Calu3 (cell line): ENCODE measurements at regions not wholly inside any gene's neighbourhood (a gene's known extent, or its start where the extent isn't known, plus 50 kb on each side); places are given as distances from the start of the nearest gene placed in this dataset.

ENCODE experiments used
- BruUV-seq: library from RNA; stranded (reverse); fragments of 400-500 nt; replicated peaks from 2 replicates; lab custom pipeline; 2021; lab: Mats Ljungman, UMichigan
- CTCF ChIA-PET: fragments of 300-600 bp; sonication (Branson Sonifier 250); formaldehyde crosslinking; loops from one replicate; lab custom pipeline; 2022; ENCODE audit warnings: antibody characterized with exemption; lab: Charles Lee
- DNase-seq: peaks from one replicate; pipeline ENCODE4 v3.0.0; 2022
- H3K27ac Mint-ChIP-seq: one replicate; pipeline ENCODE4 v1.8.0; 2022; ENCODE audit warnings: mixed read lengths; ENCODE audit not compliant: unreplicated experiment
- H3K27me3 Mint-ChIP-seq: one replicate; pipeline ENCODE4 v1.8.0; 2022; ENCODE audit warnings: mixed read lengths; ENCODE audit not compliant: unreplicated experiment
- H3K36me3 Mint-ChIP-seq: one replicate; pipeline ENCODE4 v1.8.0; 2022; ENCODE audit warnings: mild to moderate bottlenecking, moderate library complexity, mixed read lengths; ENCODE audit not compliant: insufficient read depth, unreplicated experiment
- H3K4me1 Mint-ChIP-seq: one replicate; pipeline ENCODE4 v1.8.0; 2022; ENCODE audit warnings: mild to moderate bottlenecking, low read depth, mixed read lengths; ENCODE audit not compliant: unreplicated experiment
- H3K4me3 Mint-ChIP-seq: one replicate; pipeline ENCODE4 v1.8.0; 2022; ENCODE audit warnings: mild to moderate bottlenecking, low read depth, moderate library complexity, mixed read lengths; ENCODE audit not compliant: unreplicated experiment
- H3K9me3 Mint-ChIP-seq: one replicate; pipeline ENCODE4 v1.8.0; 2022; ENCODE audit warnings: low read depth, mixed read lengths; ENCODE audit not compliant: unreplicated experiment
- intact Hi-C: fragments of 100-400 bp; cut with micrococcal nuclease; formaldehyde crosslinking; loops from one replicate; pipeline ENCODE4 v1.10.0; 2022; ENCODE audit not compliant: unreplicated experiment
- TF ChIP-seq, protein P1 (sequence below): fragments of 200-600 bp; IDR thresholded peaks from one replicate; pipeline ENCODE4 v1.8.0; 2022; ENCODE audit warnings: antibody characterized with exemption; ENCODE audit not compliant: unreplicated experiment

DNA sequence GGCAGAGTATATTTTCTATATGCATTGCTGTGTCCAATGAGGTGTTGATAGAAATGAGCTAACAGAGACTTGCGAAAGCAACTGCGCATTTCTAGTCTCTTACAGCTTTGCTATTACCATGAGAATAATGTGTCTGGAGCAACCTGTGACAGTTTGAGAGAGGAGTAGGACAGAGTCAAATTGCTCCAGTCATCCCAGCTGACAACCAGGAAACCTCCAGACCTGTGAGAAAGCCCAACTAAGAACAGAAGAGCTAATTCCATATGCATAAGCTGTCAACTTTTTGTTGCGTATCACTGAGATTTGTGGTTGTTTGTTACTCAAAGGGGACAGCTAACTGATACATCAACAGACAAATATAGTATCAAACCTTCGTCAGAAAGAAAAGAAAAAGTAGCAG lies 354.1 kb upstream of the LRRC7 start:
- CTCF ChIA-PET: no interaction called here
- no peak overlapping the region for H3K4me3 Mint-ChIP-seq
- no peaks in the 10 kb centered on the region for H3K4me1 Mint-ChIP-seq
- H3K27me3 Mint-ChIP-seq: no peaks in the 10 kb centered on the region
- H3K9me3 Mint-ChIP-seq: peaks cover 5% of the 10 kb centered on the region
- H3K27ac Mint-ChIP-seq: no peak overlapping the region
- intact Hi-C loops: no loop called here
- no TSS peak for BruUV-seq
- TF ChIP-seq, protein P1, sequence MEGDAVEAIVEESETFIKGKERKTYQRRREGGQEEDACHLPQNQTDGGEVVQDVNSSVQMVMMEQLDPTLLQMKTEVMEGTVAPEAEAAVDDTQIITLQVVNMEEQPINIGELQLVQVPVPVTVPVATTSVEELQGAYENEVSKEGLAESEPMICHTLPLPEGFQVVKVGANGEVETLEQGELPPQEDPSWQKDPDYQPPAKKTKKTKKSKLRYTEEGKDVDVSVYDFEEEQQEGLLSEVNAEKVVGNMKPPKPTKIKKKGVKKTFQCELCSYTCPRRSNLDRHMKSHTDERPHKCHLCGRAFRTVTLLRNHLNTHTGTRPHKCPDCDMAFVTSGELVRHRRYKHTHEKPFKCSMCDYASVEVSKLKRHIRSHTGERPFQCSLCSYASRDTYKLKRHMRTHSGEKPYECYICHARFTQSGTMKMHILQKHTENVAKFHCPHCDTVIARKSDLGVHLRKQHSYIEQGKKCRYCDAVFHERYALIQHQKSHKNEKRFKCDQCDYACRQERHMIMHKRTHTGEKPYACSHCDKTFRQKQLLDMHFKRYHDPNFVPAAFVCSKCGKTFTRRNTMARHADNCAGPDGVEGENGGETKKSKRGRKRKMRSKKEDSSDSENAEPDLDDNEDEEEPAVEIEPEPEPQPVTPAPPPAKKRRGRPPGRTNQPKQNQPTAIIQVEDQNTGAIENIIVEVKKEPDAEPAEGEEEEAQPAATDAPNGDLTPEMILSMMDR: no peak
- H3K36me3 Mint-ChIP-seq: no peaks in the 10 kb centered on the region
- DNase-seq: no peak

DNA sequence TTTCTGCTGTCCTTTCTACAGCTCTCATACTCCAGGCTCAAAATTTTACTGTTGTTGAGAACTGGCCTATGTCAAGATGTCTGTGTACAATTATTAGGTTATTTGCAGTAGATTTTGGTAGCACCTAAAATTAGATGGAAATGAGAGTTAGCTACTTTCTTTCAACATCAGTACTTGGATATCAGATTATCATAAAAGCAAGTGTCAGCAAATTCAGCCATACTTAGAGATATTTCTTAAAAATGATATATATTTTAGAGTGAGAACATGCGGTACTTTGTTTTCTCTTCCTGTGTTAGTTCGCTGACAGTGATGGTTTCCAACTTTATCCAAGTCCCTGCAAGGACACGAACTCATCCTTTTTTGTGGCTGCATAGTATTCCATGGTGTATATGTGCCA lies 351.8 kb upstream of the LRRC7 start:
- no TSS peak for BruUV-seq
- no peak for DNase-seq
- Mint-ChIP-seq H3K9me3 (peaks cover 5% of the 10 kb centered on the region), H3K4me1 (no peaks in the 10 kb centered on the region), H3K36me3 (no peaks in the 10 kb centered on the region), H3K27ac (no peak overlapping the region), H3K4me3 (no peak overlapping the region), H3K27me3 (no peaks in the 10 kb centered on the region)
- intact Hi-C loops: no loop called here
- CTCF ChIA-PET: no interaction called here
- TF ChIP-seq, protein P1: no peak

DNA sequence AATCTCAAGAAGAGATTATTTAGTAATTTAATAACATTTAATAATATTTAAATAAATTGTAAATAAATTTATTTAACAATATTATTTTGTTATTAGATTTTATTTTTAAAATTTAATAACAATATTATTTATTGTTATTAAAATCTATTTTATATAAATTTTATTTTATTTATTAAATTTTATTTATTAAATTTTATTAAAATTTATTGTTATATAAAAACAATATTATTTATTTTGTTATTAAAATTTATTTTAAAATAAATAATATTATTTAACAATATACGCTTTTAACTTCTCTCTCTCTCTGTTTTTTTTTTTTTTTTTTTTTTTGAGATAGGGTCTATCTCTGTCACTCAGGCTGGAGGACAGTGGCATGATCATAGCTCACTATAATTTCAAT lies 347.1 kb upstream of the LRRC7 start:
- intact Hi-C loops: no loop called here
- no peak overlapping the region for H3K4me3 Mint-ChIP-seq
- CTCF ChIA-PET: interaction anchor here (0.6 to 0.7 kb wide), 3 partner anchors 172 to 621 kb away, joined by 3 to 4 read pairs (median 3); no protein-coding TSS in a partner anchor
- no peak overlapping the region for H3K27ac Mint-ChIP-seq
- H3K27me3 Mint-ChIP-seq: no peaks in the 10 kb centered on the region
- no peak for DNase-seq
- no TSS peak for BruUV-seq
- H3K9me3 Mint-ChIP-seq: no peaks in the 10 kb centered on the region
- no peaks in the 10 kb centered on the region for H3K4me1 Mint-ChIP-seq
- no peaks in the 10 kb centered on the region for H3K36me3 Mint-ChIP-seq
- TF ChIP-seq, protein P1: no peak

DNA sequence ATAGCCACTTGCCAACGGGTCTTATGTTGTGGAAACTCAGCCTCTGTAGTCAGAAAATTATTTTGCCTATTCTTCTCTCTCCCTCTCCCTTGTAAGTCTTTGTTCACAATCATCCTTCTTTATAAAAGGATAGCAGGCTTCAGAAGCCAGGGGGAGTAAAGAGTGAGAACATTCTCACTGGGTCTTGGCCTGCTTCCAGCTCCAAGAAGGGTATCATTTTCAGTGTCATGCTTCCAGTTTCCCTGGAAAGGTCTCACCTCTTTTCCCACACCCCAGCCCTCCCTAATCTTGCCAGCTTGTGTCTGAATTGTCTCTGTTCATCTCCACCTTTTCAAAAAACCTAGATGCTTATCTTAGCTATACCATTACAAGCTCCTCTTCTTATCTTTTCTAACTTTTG lies 346.2 kb upstream of the LRRC7 start:
- H3K9me3 Mint-ChIP-seq: no peaks in the 10 kb centered on the region
- no peaks in the 10 kb centered on the region for H3K36me3 Mint-ChIP-seq
- intact Hi-C loops: no loop called here
- no peak for DNase-seq
- BruUV-seq: no TSS peak
- H3K4me3 Mint-ChIP-seq: no peak overlapping the region
- no peak overlapping the region for H3K27ac Mint-ChIP-seq
- no peaks in the 10 kb centered on the region for H3K4me1 Mint-ChIP-seq
- no peaks in the 10 kb centered on the region for H3K27me3 Mint-ChIP-seq
- TF ChIP-seq, protein P1: no peak
- CTCF ChIA-PET: interaction anchor here (0.6 to 0.7 kb wide), 2 partner anchors 173 to 620 kb away, joined by 3 read pairs; no protein-coding TSS in a partner anchor
